D721Med (cell line): ENCODE measurements at regions not wholly inside any gene's neighbourhood (a gene's known extent, or its start where the extent isn't known, plus 50 kb on each side); places are given as distances from the start of the nearest gene placed in this dataset.
"Not testable (repeated sequence)": the region's sequence is repeated elsewhere in the genome, so short reads cannot be mapped to it uniquely, and the experiment has no call there.

ENCODE experiments used
- DNase-seq: peaks from one replicate; pipeline ENCODE4 v3.0.0; 2011; ENCODE audit warnings: low spot score; ENCODE audit not compliant: insufficient read length
- FAIRE-seq: peaks from 2 replicates; lab custom pipeline; 2011; peaks lifted over from hg19 to GRCh38; lab: Jason Lieb, UNC
- TF ChIP-seq, protein P1 (sequence below): IDR thresholded peaks from 2 replicates; pipeline ENCODE4 v1.5.1; 2012; ENCODE audit warnings: mild to moderate bottlenecking, control low read depth; ENCODE audit not compliant: insufficient read depth; ENCODE audit errors: missing control alignments

DNA sequence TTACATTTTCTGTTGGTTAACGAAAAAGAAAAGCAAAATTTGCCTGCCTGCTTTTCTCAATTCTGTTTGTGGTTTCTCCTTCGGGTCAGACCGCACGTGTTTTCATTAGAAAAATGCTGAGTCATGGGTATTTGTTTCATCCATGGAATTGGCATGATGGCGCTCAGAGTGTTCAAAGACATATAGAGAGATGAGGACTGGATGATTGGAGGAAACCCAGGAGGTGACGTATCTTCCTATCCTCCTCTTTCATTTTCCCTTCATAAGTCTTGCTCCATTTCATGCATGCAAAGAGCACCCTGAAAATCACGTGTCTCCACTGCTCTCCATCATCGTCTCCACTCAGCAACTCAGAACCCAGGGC, 353.8 kb upstream of the WWC1 start:
- DNase-seq (no peak), FAIRE-seq (no peak)
- TF ChIP-seq, protein P1, sequence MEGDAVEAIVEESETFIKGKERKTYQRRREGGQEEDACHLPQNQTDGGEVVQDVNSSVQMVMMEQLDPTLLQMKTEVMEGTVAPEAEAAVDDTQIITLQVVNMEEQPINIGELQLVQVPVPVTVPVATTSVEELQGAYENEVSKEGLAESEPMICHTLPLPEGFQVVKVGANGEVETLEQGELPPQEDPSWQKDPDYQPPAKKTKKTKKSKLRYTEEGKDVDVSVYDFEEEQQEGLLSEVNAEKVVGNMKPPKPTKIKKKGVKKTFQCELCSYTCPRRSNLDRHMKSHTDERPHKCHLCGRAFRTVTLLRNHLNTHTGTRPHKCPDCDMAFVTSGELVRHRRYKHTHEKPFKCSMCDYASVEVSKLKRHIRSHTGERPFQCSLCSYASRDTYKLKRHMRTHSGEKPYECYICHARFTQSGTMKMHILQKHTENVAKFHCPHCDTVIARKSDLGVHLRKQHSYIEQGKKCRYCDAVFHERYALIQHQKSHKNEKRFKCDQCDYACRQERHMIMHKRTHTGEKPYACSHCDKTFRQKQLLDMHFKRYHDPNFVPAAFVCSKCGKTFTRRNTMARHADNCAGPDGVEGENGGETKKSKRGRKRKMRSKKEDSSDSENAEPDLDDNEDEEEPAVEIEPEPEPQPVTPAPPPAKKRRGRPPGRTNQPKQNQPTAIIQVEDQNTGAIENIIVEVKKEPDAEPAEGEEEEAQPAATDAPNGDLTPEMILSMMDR = no peak

DNA sequence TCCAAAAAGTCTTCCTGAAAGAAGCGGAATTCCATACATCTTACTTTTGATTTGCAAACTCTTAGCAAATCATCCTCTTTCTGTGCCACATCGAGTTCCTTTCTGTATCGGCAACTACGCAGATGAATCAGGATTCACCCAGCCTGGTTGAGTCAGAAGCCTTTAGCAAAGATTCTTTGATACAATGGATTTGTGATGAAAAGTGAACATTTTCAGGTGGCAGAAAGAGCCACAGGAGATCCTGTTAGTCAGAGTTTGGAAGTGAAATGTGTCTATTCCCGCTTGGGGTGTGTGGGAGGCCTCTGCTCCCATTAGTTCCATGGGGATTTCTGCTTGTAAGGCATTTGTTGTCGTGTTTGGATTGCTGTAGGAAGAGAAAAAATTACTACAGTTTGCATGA, 351.8 kb upstream of the WWC1 start:
- TF ChIP-seq, protein P1 = no peak
- DNase-seq (no peak), FAIRE-seq (no peak)

DNA sequence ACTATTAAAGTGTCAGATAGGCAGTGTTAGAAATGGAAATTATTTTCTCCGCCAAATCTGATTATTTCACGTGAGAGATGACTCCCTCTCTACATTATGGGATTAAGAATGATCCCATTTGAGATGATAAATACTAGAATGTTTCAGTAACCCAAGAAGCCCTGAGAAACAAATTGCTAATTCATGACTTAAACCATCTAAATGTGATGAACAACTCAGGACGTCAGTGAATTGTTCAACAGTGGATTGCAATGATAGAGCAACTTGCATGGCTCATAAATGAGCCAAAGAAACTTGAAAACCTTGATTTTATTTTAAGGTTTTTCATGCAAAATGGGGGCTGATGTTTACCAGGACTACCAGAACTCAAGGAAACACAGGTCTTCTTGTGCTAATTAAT, 350.5 kb upstream of the WWC1 start:
- no peak for DNase-seq
- TF ChIP-seq, protein P1 = no peak
- FAIRE-seq = no peak

DNA sequence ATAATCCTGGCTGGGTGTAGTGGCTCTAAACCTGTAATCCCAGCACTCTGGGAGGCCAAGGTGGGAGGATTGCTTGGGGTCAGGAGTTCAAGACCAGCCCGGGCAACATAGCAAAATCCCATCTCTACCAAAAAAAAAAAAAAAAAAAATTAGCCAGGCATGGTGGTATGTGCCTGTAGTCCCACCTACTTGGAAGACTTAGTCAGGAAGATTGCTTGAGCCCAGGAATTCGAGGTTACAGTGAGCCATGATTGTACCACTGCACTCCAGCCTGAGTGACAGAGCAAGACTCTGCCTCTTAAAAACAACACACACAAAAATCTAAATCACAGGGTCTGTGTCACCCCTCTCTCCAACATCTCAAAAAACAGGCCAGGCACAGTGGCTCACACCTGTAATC, 349.9 kb upstream of the WWC1 start:
- FAIRE-seq, DNase-seq: not testable (repeated sequence)

DNA sequence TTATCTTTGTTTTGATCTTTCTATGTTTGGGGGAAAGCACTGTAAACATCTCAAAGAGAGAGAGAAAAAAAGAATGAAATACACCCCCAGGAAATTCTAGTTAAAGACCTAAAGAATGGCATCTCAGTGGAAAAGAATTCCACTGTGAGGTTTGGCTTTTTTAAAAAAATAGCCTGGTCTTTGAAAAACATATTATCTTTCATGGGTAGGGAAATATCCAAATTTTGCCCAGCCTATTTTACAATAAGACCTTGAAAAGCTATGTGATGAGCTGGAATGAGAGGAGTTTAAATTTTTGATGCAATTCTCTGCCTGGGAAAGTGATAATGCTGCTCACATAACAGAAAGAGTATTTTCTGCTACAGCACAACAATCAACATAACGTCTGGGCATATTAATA, 348.1 kb upstream of the WWC1 start:
- no peak for FAIRE-seq
- TF ChIP-seq, protein P1 = no peak
- no peak for DNase-seq

DNA sequence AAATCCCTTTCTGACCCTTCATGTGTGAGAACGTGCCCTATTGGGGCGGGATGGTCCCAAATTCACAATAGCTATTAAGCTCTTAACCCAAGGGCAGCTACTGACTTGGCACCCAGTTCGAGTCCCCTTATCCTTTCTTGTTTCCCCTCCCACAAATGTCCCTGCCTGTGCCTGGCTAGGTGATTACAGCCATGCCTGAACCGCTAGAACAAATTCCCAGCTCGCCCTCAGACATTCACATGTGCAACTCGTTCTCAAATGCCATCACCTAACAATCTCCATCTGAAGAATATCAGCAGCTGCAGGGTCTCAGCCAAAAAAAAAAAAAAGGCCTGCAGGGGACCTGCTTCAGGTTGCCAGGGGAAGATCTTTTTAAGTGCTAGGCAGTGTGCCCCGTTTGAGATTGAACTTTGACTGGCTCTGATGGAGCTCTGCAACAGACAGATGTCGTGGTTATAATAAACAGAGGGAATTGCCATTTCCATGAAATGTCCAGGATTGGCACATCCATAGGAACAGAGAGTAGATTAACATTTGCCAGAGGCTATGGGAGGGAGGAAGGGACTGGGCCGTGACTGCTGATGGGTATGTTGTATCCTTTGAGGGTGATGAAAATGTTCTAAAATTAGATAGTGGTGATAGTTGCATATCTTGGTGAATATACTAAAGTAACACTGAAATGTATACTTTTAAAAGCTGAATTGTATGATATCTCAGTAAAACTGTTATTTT, 347.2 kb upstream of the WWC1 start:
- TF ChIP-seq, protein P1 = no peak
- no peak for DNase-seq
- no peak for FAIRE-seq

DNA sequence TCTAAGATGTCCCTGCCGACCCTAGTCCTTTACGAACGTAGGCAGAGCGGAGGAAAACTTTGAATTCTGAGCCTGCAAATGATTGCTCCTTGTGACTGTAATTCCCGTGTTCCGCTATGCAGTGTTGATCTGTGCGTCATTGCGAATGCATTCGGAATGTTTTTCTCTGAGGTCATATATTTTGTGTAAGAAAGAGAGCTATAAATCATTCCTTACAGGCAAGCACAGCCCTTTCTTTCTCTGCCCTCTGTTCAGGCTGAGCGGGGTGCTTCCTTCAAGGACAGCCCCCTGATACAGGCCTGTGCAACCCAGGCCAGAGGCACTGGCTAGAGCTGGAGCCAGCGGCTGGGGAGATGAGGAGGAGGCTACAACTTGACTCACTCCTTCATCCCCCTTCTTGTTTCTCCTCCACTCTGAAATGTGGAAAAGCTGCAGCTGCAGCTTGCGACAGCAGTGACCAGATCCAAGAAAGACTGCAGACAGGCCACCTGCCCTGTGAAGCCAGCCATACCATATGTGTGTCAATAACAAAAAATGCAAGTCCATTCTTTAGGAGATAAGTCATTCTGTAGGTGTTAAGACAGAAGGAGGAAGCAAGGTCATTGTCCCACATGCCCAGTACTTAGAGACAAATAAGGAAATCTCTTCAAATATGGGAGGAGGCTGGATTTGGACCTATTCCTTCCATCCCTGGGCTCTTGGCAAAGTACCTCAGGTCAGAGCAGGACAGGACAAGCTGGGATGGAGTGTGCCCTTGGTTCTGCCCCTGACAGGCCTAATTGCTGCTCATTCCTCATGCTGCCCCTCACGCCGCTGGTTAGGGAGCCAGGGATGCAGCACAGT, 345.7 kb upstream of the WWC1 start:
- TF ChIP-seq, protein P1 = no peak
- no peak for FAIRE-seq
- DNase-seq = no peak
